ENCODE measurements at regions not wholly inside any gene's neighbourhood (a gene's known extent, or its start where the extent isn't known, plus 50 kb on each side); places are given as distances from the start of the nearest gene placed in this dataset.
"Not testable (repeated sequence)": the region's sequence is repeated elsewhere in the genome, so short reads cannot be mapped to it uniquely, and the experiment has no call there.

GRCh38 chr3:67142432-67142831 lies 144.3 kb downstream of the KBTBD8 start:
- peak in 1 of 10 donors; percentile 55 for DNase-seq
- intact Hi-C loops (cut with DNase I), result no loop called here

- intact Hi-C loops (cut with DNase I), result no loop called here
- DNase-seq, result no peak
Observed at GRCh38 chr3:67145738-67146137, 147.6 kb downstream of the KBTBD8 start.

- no peak for DNase-seq
- intact Hi-C loops (cut with DNase I), result no loop called here
Observed at GRCh38 chr3:67154429-67154828, 156.3 kb downstream of the KBTBD8 start.

- intact Hi-C loops (cut with DNase I), result no loop called here
- no peak for DNase-seq
Observed at GRCh38 chr3:67167481-67167880, 169.4 kb downstream of the KBTBD8 start.

DNA sequence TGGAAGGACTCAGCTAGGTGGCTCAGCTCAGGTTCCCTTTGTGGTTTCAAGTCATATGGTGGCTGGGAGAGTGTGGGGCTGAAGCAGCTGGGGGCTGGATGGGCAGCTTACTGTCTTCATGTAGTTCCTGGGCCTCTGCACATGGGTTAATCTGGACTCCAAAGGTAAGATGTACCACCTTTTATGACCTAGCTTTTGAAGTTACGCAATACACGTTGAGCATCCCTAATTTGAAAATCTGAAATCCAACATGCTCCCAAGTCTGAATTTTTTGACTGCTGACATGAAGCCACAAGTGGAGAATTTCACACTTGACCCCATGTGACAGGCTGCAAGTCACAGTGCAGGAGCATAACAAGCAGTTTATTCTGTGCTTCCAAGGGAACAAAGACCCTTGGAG lies 173.7 kb downstream of the KBTBD8 start:
- no peak for DNase-seq
- intact Hi-C loops (cut with DNase I), result no loop called here

GRCh38 chr3:67173130-67173529 lies 175.0 kb downstream of the KBTBD8 start:
- intact Hi-C loops (cut with DNase I); DNase-seq: not testable (repeated sequence)

- DNase-seq, result no peak
- intact Hi-C loops (cut with DNase I), result no loop called here
Observed at GRCh38 chr3:67176396-67176795, 178.3 kb downstream of the KBTBD8 start.

- intact Hi-C loops (cut with DNase I), result no loop called here
- no peak for DNase-seq
Observed at GRCh38 chr3:67192466-67192865, 194.4 kb downstream of the KBTBD8 start.

DNA sequence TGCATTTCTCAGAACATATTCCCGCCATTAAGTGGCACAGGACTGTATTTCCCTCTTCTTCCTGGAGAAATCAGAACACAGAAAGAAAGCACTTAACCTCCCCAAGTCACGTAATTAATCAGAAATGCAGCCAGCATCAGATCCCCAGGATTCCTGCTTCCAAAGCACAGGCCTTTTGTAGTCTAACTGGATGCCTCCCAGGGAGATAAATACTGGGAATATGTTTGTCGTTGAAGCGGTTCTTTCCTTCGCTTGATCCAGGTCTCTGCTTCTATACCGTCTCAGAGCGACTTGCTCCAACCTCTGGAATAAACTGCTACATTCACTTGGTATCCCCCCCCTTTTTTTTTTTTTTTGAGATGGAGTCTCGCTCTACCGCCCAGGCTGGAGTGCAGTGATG lies 198.6 kb downstream of the KBTBD8 start:
- no peak for DNase-seq
- intact Hi-C loops (cut with DNase I), result no loop called here

GRCh38 chr3:67198374-67198773 lies 200.3 kb downstream of the KBTBD8 start:
- intact Hi-C loops (cut with DNase I), result no loop called here

GRCh38 chr3:67200618-67201017 lies 202.5 kb downstream of the KBTBD8 start:
- DNase-seq, result no peak
- intact Hi-C loops (cut with DNase I), result no loop called here

More at GRCh38 chr3:67198374-67198773, 200.3 kb downstream of the KBTBD8 start:
- no peak for DNase-seq

DNA sequence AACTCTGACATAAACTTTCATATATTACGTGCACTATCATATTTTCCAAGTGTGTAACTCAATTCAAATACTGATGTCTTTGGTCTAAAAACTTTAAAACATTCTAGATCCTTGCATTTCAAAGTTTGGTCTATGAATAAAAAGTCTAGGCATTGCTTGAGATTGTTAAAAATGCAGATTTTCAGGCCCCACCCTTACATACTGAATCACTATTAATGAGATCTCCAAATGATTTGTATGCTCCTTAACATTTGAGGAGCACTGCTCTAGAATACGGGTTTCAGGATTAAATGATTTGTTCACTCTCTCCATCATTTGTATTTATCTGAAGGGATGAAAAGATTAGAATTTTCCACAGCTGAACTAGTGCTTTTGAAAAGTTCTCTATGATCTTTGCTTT lies 202.9 kb downstream of the KBTBD8 start:
- DNase-seq, result no peak
- intact Hi-C loops (cut with DNase I), result no loop called here

GRCh38 chr3:67202053-67202452 lies 203.9 kb downstream of the KBTBD8 start:
- intact Hi-C loops (cut with DNase I), result no loop called here
- DNase-seq, result no peak

GRCh38 chr3:67204951-67205350 lies 206.8 kb downstream of the KBTBD8 start:
- no peak for DNase-seq
- intact Hi-C loops (cut with DNase I), result no loop called here

- intact Hi-C loops (cut with DNase I), result no loop called here
- DNase-seq, result no peak
Observed at GRCh38 chr3:67215690-67216089, 217.6 kb downstream of the KBTBD8 start.

DNA sequence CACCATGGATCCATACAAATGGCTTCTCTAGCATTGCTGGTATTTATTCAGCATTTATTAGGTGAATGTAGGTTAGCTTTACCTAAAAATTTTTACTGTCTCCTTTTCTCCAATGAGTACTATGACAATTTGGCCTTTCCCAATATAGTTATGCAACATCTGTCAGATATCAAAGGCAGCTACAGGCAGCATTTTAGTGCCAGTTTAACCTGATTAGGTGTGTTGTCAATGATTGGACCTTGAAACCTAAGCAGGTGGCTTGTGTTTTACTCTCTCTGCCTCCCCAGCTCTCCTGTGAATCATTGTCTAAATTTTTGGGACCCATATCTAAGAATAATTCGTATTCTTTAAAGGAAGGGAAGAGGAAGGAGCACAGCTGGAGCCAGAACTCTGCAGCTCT lies 228.9 kb downstream of the KBTBD8 start:
- intact Hi-C loops (cut with DNase I), result no loop called here

DNA sequence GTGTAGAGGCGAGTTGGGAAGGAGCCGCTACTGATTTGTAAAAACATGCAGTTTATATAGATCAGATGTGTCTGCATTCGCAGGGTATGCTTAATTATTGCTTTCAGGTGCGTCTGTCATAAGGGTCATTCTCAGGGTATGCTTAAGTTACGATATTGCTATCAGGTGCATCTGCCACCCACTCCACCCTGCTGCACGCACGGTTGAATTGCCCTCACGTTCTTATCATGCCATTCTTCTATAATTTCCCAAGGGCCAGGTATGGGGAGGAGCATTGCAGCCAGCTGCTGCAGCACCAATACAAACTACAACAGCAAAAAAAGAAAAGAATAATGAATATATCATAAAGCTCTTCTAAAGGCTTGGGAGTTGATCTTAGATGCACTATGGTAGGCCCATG lies 230.0 kb downstream of the KBTBD8 start:
- intact Hi-C loops (cut with DNase I), result no loop called here
- DNase-seq, result no peak

More for the DNA sequence above, 228.9 kb downstream of the KBTBD8 start:
- no peak for DNase-seq

DNA sequence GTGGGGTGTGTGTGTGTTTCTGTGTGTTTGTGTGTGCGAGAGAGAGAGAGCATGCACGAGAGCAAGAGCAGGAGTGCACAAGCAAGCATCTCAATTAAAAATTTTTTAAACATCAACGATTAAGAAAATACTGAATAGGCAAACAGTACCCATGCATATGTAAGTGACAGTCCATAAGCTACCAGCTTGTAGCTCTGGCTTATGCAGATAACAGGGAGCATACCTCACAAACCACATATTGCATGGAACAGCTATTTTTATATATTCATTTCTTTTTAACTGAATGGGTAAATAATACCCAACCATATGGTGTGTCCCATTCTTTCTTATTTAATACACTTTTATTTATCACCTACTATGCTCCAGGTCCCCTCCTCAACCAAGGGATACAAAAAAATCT lies 234.5 kb downstream of the KBTBD8 start:
- intact Hi-C loops (cut with DNase I), result no loop called here
- no peak for DNase-seq

DNA sequence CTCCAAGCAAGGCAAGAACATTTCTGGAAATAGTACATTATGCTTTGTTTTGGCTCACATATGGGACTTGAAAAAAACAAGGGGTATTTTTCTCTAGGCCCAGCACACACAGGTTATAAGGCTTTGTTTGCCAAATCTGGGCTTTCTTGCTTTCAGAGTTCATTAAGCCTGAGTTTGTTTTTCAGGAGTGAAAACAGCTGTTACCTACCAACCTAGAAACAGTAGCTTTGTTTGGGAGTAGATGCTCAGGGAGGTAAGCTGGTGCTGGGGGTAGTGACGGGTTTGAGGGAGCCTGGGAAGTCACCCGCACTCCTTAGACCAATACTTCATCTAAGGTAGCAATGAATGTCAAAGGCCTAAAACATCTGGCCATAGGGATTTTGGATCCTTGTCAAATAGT lies 241.2 kb downstream of the KBTBD8 start:
- intact Hi-C loops (cut with DNase I), result no loop called here
- no peak for DNase-seq

DNA sequence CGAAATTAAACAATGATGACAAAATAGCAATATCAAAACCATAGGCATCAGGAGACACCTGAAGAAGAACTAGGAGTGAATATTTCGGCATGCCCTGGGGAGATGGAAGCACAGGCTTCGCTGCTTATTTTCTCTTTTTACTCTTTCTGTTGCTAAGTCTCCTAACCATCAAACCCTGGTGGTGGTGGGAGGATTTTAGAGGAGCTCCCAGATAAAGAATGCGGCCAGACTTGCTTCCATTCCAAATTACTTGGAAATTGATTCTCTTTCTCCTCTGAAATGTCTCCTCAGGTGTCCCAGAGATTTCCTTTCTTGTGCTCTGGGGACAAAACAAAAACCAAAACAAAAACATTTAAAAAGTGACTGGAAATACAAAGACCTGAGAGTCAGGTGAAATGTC lies 243.0 kb downstream of the KBTBD8 start:
- intact Hi-C loops (cut with DNase I), result no loop called here
- no peak for DNase-seq

DNA sequence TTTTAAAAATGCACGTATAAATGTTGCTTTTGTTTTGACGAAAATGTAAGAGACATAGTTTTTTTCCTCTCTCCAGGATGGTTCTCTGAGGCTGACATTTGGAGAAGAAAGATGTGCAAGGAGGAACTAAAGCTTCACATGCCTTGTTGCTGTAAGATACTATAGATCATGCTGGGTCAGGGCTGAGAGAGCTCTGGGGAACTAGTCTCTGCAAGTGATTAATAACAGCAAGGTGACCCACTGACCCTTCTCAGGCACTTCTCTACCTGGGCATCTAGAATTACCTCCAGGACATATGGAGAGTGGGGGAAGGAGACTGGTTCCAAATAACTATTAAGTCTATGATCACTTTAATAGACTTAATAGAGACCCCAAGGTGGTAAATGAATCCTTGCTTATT lies 246.0 kb downstream of the KBTBD8 start:
- DNase-seq, result no peak
- intact Hi-C loops (cut with DNase I), result no loop called here

DNA sequence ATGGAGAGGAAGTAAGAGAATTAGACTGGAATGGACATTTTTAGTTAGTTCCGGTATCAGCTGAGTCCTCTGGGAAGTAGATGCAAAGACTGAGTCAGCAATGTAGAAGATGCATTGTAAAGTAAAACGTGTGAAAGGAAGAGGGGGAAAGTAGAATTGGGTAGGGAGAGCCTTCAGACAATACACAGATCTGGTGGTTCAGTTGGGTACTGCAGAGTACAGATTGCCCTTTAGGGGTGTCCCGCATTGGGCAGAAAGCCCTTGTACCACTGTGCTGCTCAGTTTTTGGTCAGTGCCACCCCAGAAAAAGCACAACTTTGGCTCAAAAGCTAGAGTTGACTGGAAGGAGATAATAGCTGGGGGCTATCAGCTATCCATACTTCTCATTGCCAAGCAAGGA lies 247.4 kb downstream of the KBTBD8 start:
- DNase-seq, result no peak
- intact Hi-C loops (cut with DNase I), result no loop called here

- intact Hi-C loops (cut with DNase I), result no loop called here
- no peak for DNase-seq
Observed at GRCh38 chr3:67248726-67249125, 250.6 kb downstream of the KBTBD8 start.

DNA sequence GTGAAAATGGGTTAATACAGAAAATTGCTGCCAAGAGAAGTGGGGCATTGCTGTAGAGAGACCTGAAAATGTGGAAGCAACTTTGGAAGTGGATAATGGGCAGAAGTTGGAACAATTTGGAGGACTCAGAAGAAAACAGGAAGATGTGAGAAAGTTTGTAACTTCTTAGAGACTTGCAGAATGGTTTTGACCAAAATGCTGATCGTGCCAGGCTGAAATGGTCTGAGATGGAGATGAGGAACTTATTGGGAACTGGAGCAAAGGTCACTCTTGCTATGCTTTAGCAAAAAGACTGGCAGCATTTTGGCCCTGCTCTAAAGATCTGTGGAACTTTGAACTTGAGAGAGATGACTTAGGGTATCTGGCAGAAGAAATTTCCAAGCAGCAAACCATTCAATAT lies 254.8 kb downstream of the KBTBD8 start:
- DNase-seq; intact Hi-C loops (cut with DNase I): not testable (repeated sequence)

Measured in posterior cingulate gyrus (tissue), 11 donors.